ENCODE measurements at regions not wholly inside any gene's neighbourhood (a gene's known extent, or its start where the extent isn't known, plus 50 kb on each side); places are given as distances from the start of the nearest gene placed in this dataset.

GRCh38 chr3:194995334-194995733 is 275.6 kb downstream of the XXYLT1 start:
- no peak for DNase-seq (ENCODE audit: low read depth in 2 of 2)

- DNase-seq (ENCODE audit: low read depth in 2 of 2) = no peak
Measured at GRCh38 chr3:194995922-194996321, 275.0 kb downstream of the XXYLT1 start.

- DNase-seq (ENCODE audit: low read depth in 2 of 2) = no peak
Measured at GRCh38 chr3:194996746-194997145, 274.2 kb downstream of the XXYLT1 start.

- DNase-seq (ENCODE audit: low read depth in 2 of 2) = no peak
Measured at GRCh38 chr3:194998417-194998816, 272.5 kb downstream of the XXYLT1 start.

- no peak for DNase-seq (ENCODE audit: low read depth in 2 of 2)
Measured at GRCh38 chr3:194998948-194999347, 272.0 kb downstream of the XXYLT1 start.

- DNase-seq (ENCODE audit: low read depth in 2 of 2) = no peak
Measured at GRCh38 chr3:194999491-194999890, 271.5 kb downstream of the XXYLT1 start.

GRCh38 chr3:195001261-195001660 is 269.7 kb downstream of the XXYLT1 start:
- DNase-seq (ENCODE audit: low read depth in 2 of 2) = no peak

GRCh38 chr3:195001961-195002861 is 268.7 kb downstream of the XXYLT1 start:
- no peak for DNase-seq (ENCODE audit: low read depth in 2 of 2)

- no peak for DNase-seq (ENCODE audit: low read depth in 2 of 2)
Measured at GRCh38 chr3:195003006-195003892, 267.7 kb downstream of the XXYLT1 start.

- no peak for DNase-seq (ENCODE audit: low read depth in 2 of 2)
Measured at GRCh38 chr3:195003893-195004289, 267.1 kb downstream of the XXYLT1 start.

GRCh38 chr3:195004512-195005250 is 266.3 kb downstream of the XXYLT1 start:
- DNase-seq (ENCODE audit: low read depth in 2 of 2) = no peak

- no peak for DNase-seq (ENCODE audit: low read depth in 2 of 2)
Measured at GRCh38 chr3:195005251-195005620, 265.7 kb downstream of the XXYLT1 start.

- DNase-seq (ENCODE audit: low read depth in 2 of 2) = no peak
Measured at GRCh38 chr3:195005759-195006510, 265.0 kb downstream of the XXYLT1 start.

- DNase-seq (ENCODE audit: low read depth in 2 of 2) = no peak
Measured at GRCh38 chr3:195007151-195007550, 263.8 kb downstream of the XXYLT1 start.

GRCh38 chr3:195007766-195008165 is 263.2 kb downstream of the XXYLT1 start:
- no peak for DNase-seq (ENCODE audit: low read depth in 2 of 2)

- DNase-seq (ENCODE audit: low read depth in 2 of 2) = no peak
Measured at GRCh38 chr3:195008816-195009215, 262.1 kb downstream of the XXYLT1 start.

GRCh38 chr3:195009616-195010015 is 261.3 kb downstream of the XXYLT1 start:
- no peak for DNase-seq (ENCODE audit: low read depth in 2 of 2)

- no peak for DNase-seq (ENCODE audit: low read depth in 2 of 2)
Measured at GRCh38 chr3:195010551-195011100, 260.3 kb downstream of the XXYLT1 start.

- DNase-seq (ENCODE audit: low read depth in 2 of 2) = no peak
Measured at GRCh38 chr3:195011231-195011834, 259.6 kb downstream of the XXYLT1 start.

GRCh38 chr3:195012100-195012499 is 258.9 kb downstream of the XXYLT1 start:
- no peak for DNase-seq (ENCODE audit: low read depth in 2 of 2)

GRCh38 chr3:195012571-195012970 is 258.4 kb downstream of the XXYLT1 start:
- no peak for DNase-seq (ENCODE audit: low read depth in 2 of 2)

Measured in stimulated activated CD4-positive, alpha-beta T cell treated with anti-CD3 and anti-CD28 coated beads, Interleukin-1b, Interleukin-23, amount 100 ng/mL, for 1 hour (primary cell).